ENCODE measurements at regions not wholly inside any gene's neighbourhood (a gene's known extent, or its start where the extent isn't known, plus 50 kb on each side); places are given as distances from the start of the nearest gene placed in this dataset.

- no peak overlapping the region for H3K27ac Mint-ChIP-seq (ENCODE audit: unreplicated experiment)
- no peaks in the 10 kb centered on the region for H3K27me3 Mint-ChIP-seq (ENCODE audit: low read depth)
- no peaks in the 10 kb centered on the region for H3K9me3 Mint-ChIP-seq (ENCODE audit: low read depth)
- no peak for TF ChIP-seq CTCF (IDR thresholded peaks at IDR 0.05)
- no peaks in the 10 kb centered on the region for H3K36me3 Mint-ChIP-seq (ENCODE audit: low read depth)
- peaks cover 4% of the 10 kb centered on the region for H3K4me1 Mint-ChIP-seq (ENCODE audit: low read depth)
- H3K4me3 Mint-ChIP-seq (ENCODE audit: unreplicated experiment): no peak overlapping the region
- no peak for DNase-seq (ENCODE audit: low spot score)
Measured at GRCh38 chr3:106276755-106277612, 408.2 kb upstream of the CBLB start.

GRCh38 chr3:106277731-106278130 lies 408.9 kb upstream of the CBLB start:
- Mint-ChIP-seq H3K27ac (ENCODE audit: unreplicated experiment) (no peak overlapping the region), H3K4me3 (ENCODE audit: unreplicated experiment) (no peak overlapping the region), H3K36me3 (ENCODE audit: low read depth) (no peaks in the 10 kb centered on the region), H3K4me1 (ENCODE audit: low read depth) (peaks cover 4% of the 10 kb centered on the region), H3K9me3 (ENCODE audit: low read depth) (no peaks in the 10 kb centered on the region), H3K27me3 (ENCODE audit: low read depth) (no peaks in the 10 kb centered on the region)
- no peak for DNase-seq (ENCODE audit: low spot score)
- no peak for TF ChIP-seq CTCF (IDR thresholded peaks at IDR 0.05)

GRCh38 chr3:106281221-106281620 lies 412.4 kb upstream of the CBLB start:
- no peaks in the 10 kb centered on the region for H3K9me3 Mint-ChIP-seq (ENCODE audit: low read depth)
- no peak overlapping the region for H3K4me3 Mint-ChIP-seq (ENCODE audit: unreplicated experiment)
- peaks cover 4% of the 10 kb centered on the region for H3K4me1 Mint-ChIP-seq (ENCODE audit: low read depth)
- H3K27me3 Mint-ChIP-seq (ENCODE audit: low read depth): no peaks in the 10 kb centered on the region
- no peaks in the 10 kb centered on the region for H3K36me3 Mint-ChIP-seq (ENCODE audit: low read depth)
- DNase-seq (ENCODE audit: low spot score): no peak
- no peak for TF ChIP-seq CTCF (IDR thresholded peaks at IDR 0.05)
- H3K27ac Mint-ChIP-seq (ENCODE audit: unreplicated experiment): no peak overlapping the region

GRCh38 chr3:106282943-106283342 lies 414.1 kb upstream of the CBLB start:
- no peaks in the 10 kb centered on the region for H3K27me3 Mint-ChIP-seq (ENCODE audit: low read depth)
- peaks cover 9% of the 10 kb centered on the region for H3K9me3 Mint-ChIP-seq (ENCODE audit: low read depth)
- no peak for TF ChIP-seq CTCF (IDR thresholded peaks at IDR 0.05)
- H3K36me3 Mint-ChIP-seq (ENCODE audit: low read depth): no peaks in the 10 kb centered on the region
- DNase-seq (ENCODE audit: low spot score): no peak
- no peak overlapping the region for H3K27ac Mint-ChIP-seq (ENCODE audit: unreplicated experiment)
- H3K4me3 Mint-ChIP-seq (ENCODE audit: unreplicated experiment): no peak overlapping the region
- peaks cover 4% of the 10 kb centered on the region for H3K4me1 Mint-ChIP-seq (ENCODE audit: low read depth)

- no peaks in the 10 kb centered on the region for H3K27me3 Mint-ChIP-seq (ENCODE audit: low read depth)
- no peak for TF ChIP-seq CTCF (IDR thresholded peaks at IDR 0.05)
- H3K4me3 Mint-ChIP-seq (ENCODE audit: unreplicated experiment): no peak overlapping the region
- no peaks in the 10 kb centered on the region for H3K4me1 Mint-ChIP-seq (ENCODE audit: low read depth)
- no peaks in the 10 kb centered on the region for H3K36me3 Mint-ChIP-seq (ENCODE audit: low read depth)
- no peak for DNase-seq (ENCODE audit: low spot score)
- peaks cover 9% of the 10 kb centered on the region for H3K9me3 Mint-ChIP-seq (ENCODE audit: low read depth)
- no peak overlapping the region for H3K27ac Mint-ChIP-seq (ENCODE audit: unreplicated experiment)
Measured at GRCh38 chr3:106288781-106289180, 420.0 kb upstream of the CBLB start.

All from chondrocyte (in vitro differentiated cells).